IMR-90 (cell line): ENCODE measurements at regions not wholly inside any gene's neighbourhood (a gene's known extent, or its start where the extent isn't known, plus 50 kb on each side); places are given as distances from the start of the nearest gene placed in this dataset.

ENCODE experiments used
- ATAC-seq: fragments of 200-7000 bp; cut with Tn5 transposase; 2 replicates; pipeline ENCODE4 v1.9.1; 2020; ENCODE audit warnings: low read depth, mild to moderate bottlenecking, moderate library complexity
- BruUV-seq: library from RNA; stranded (reverse); fragments of 400-500 nt; replicated peaks from 2 replicates; lab custom pipeline; 2021; lab: Mats Ljungman, UMichigan
- CTCF ChIA-PET: fragments of 300-600 bp; formaldehyde crosslinking; extraction: SDS; loops from one replicate; lab custom pipeline; 2021; ENCODE audit warnings: antibody characterized with exemption; lab: Yijun Ruan, JAX
- POLR2A ChIA-PET: fragments of 300-600 bp; sonication (Branson Sonifier 250); formaldehyde crosslinking; loops from one replicate; lab custom pipeline; 2022; ENCODE audit warnings: antibody characterized with exemption; ENCODE audit not compliant: unreplicated experiment; lab: Charles Lee
- DNase-seq: peaks from one replicate; pipeline ENCODE4 v3.0.0; 2013
- H2AFZ ChIP-seq: replicated peaks from 2 replicates; pipeline ENCODE3; 2013; ENCODE audit warnings: low read length, mild to moderate bottlenecking; ENCODE audit not compliant: poor library complexity
- H2AK5ac ChIP-seq: 2 replicates; pipeline ENCODE4 v1.6.1; 2013; ENCODE audit warnings: low read depth, low read length, inconsistent platforms
- H2AK9ac ChIP-seq: replicated peaks from 2 replicates; pipeline ENCODE3; 2013; ENCODE audit warnings: mild to moderate bottlenecking, low read depth, low read length, moderate library complexity; ENCODE audit not compliant: poor library complexity
- H2BK120ac ChIP-seq: 2 replicates; pipeline ENCODE4 v1.6.1; 2013; ENCODE audit warnings: low read depth, low read length, inconsistent platforms
- H2BK15ac ChIP-seq: 3 replicates; pipeline ENCODE4 v1.6.1; 2013; ENCODE audit warnings: low read depth, low read length, inconsistent platforms
- H2BK20ac ChIP-seq: 2 replicates; pipeline ENCODE4 v1.6.1; 2013; ENCODE audit warnings: low read depth, mild to moderate bottlenecking, inconsistent platforms, low read length, moderate library complexity
- H2BK5ac ChIP-seq: 2 replicates; pipeline ENCODE4 v1.6.1; 2013; ENCODE audit warnings: mild to moderate bottlenecking, low read depth, low read length, inconsistent platforms; ENCODE audit not compliant: poor library complexity, severe bottlenecking
- H3K14ac ChIP-seq: replicated peaks from 2 replicates; pipeline ENCODE4 v1.6.1; 2013; ENCODE audit warnings: low read depth, low read length, inconsistent platforms
- H3K18ac ChIP-seq: 2 replicates; pipeline ENCODE4 v1.6.1; 2013; ENCODE audit warnings: low read depth, low read length, control low read depth
- H3K23ac ChIP-seq: 2 replicates; pipeline ENCODE4 v1.6.1; 2013; ENCODE audit warnings: low read depth, low read length, inconsistent platforms
- H3K27ac ChIP-seq: 2 replicates; pipeline ENCODE4 v1.5.1; 2013; ENCODE audit warnings: mild to moderate bottlenecking, control low read depth, low read length; ENCODE audit not compliant: insufficient read depth
- H3K27me3 ChIP-seq: 2 replicates; pipeline ENCODE4 v1.6.1; 2013; ENCODE audit warnings: low read length; ENCODE audit not compliant: control insufficient read depth, insufficient read depth
- H3K36me3 ChIP-seq: 2 replicates; pipeline ENCODE4 v1.6.1; 2013; ENCODE audit warnings: low read length, mixed read lengths; ENCODE audit not compliant: control insufficient read depth, insufficient read depth
- H3K4ac ChIP-seq: 2 replicates; pipeline ENCODE4 v1.6.1; 2013; ENCODE audit warnings: low read depth, low read length, inconsistent platforms
- H3K4me1 ChIP-seq: 2 replicates; pipeline ENCODE4 v1.6.1; 2013; ENCODE audit warnings: low read length, mixed read lengths; ENCODE audit not compliant: control insufficient read depth, insufficient read depth
- H3K4me2 ChIP-seq: 2 replicates; pipeline ENCODE4 v1.6.1; 2013; ENCODE audit warnings: low read depth, mild to moderate bottlenecking, control low read depth, low read length, moderate library complexity
- H3K4me3 ChIP-seq: 2 replicates; pipeline ENCODE4 v1.5.1; 2013; ENCODE audit warnings: low read depth, mild to moderate bottlenecking, control low read depth, low read length, moderate library complexity; ENCODE audit not compliant: insufficient read depth
- H3K56ac ChIP-seq: 2 replicates; pipeline ENCODE4 v1.6.1; 2013; ENCODE audit warnings: low read length, inconsistent platforms; ENCODE audit not compliant: insufficient read depth; ENCODE audit errors: extremely low read depth
- H3K79me1 ChIP-seq, 2 experiments: 2 replicates each; pipeline ENCODE4 v1.6.1; 2013; ENCODE audit warnings: low read length in 2 of 2, inconsistent platforms in 1 of 2, low read depth in 1 of 2
- H3K9ac ChIP-seq: 2 replicates; pipeline ENCODE4 v1.6.1; 2013; ENCODE audit warnings: low read depth, low read length, control low read depth
- H3K9me1 ChIP-seq: 2 replicates; pipeline ENCODE4 v1.6.1; 2013; ENCODE audit warnings: low read length, inconsistent platforms; ENCODE audit not compliant: insufficient read depth
- H3K9me3 ChIP-seq: 2 replicates; pipeline ENCODE4 v1.6.1; 2013; ENCODE audit warnings: low read length; ENCODE audit not compliant: control insufficient read depth, insufficient read depth
- H4K20me1 ChIP-seq: 2 replicates; pipeline ENCODE4 v1.6.1; 2013; ENCODE audit warnings: low read length, inconsistent platforms; ENCODE audit not compliant: insufficient read depth
- H4K5ac ChIP-seq: 2 replicates; pipeline ENCODE4 v1.6.1; 2013; ENCODE audit warnings: mild to moderate bottlenecking, low read depth, low read length, control low read depth
- H4K8ac ChIP-seq, 2 experiments: 2 replicates each; pipeline ENCODE4 v1.6.1; 2013; ENCODE audit warnings: low read depth in 2 of 2, low read length in 2 of 2, control low read depth in 1 of 2, inconsistent platforms in 1 of 2
- H4K91ac ChIP-seq: 2 replicates; pipeline ENCODE4 v1.6.1; 2013; ENCODE audit warnings: low read depth, low read length, inconsistent platforms; ENCODE audit not compliant: insufficient read depth
- CEBPB ChIP-seq: IDR thresholded peaks from 2 replicates; pipeline ENCODE4 v1.6.1; 2012; ENCODE audit warnings: low read depth, low read length, improper control_type of control experiment
- CTCF ChIP-seq: conservative IDR thresholded peaks from 2 replicates; pipeline ENCODE4 v1.5.1; 2012; ENCODE audit warnings: mild to moderate bottlenecking, low read depth, low read length, improper control_type of control experiment
- FOS ChIP-seq: fragments of 150-350 bp; IDR thresholded peaks from 2 replicates; pipeline ENCODE4 v1.6.1; 2016; ENCODE audit warnings: low read depth, low read length
- POLR2A ChIP-seq: IDR thresholded peaks from 2 replicates; pipeline ENCODE4 v1.6.1; 2012; ENCODE audit warnings: mild to moderate bottlenecking, low read depth, low read length
- RAD21 ChIP-seq: IDR thresholded peaks from 2 replicates; pipeline ENCODE4 v1.6.1; 2012; ENCODE audit warnings: low read length, improper control_type of control experiment
- SMC3 ChIP-seq: fragments of 150-350 bp; IDR thresholded peaks from 2 replicates; pipeline ENCODE4 v1.6.1; 2016; ENCODE audit warnings: low read depth, mild to moderate bottlenecking, antibody characterized with exemption, low read length, moderate library complexity
- WGBS, 2 experiments: methylation state at CpG; one replicate each; pipeline versions ENCODE4 v1.1.5 to v1.1.7; 2013; ENCODE audit warnings: missing lambda C conversion rate in 2 of 2; ENCODE audit not compliant: insufficient read length in 1 of 2; ENCODE audit errors: extremely low coverage in 2 of 2; 5-methylcytosine and 5-hydroxymethylcytosine counted together
- dilution Hi-C: fragments of 300-500 bp; cut with HindIII; formaldehyde crosslinking; loops from one replicate; pipeline ENCODE4 v1.14.3; 2018; ENCODE audit warnings: low sequenced_read_pairs; ENCODE audit not compliant: unreplicated experiment
- in situ Hi-C: fragments of 300-500 bp; cut with MboI; formaldehyde crosslinking; loops from 3 replicates; pipeline ENCODE4 v1.14.3; 2019; ENCODE audit warnings: low sequenced_read_pairs, inconsistent platforms, mixed read lengths
- intact Hi-C: fragments of 100-400 bp; cut with micrococcal nuclease; formaldehyde crosslinking; loops from 2 replicates; pipeline ENCODE4 v1.10.0; 2022

GRCh38 chr9:14400658-14400995 lies 86.7 kb upstream of the NFIB start:
- in situ Hi-C loops (no loop called here), dilution Hi-C loops (no loop called here), intact Hi-C loops (no loop called here)
- POLR2A ChIA-PET = no interaction called here
- CTCF ChIA-PET = interaction anchor here (0.7 to 1.5 kb wide), 2 partner anchors 14 to 29 kb away, joined by 6 to 11 read pairs; no protein-coding TSS in a partner anchor
- Histone ChIP-seq H3K4me2 (peak overlapping the region; percentile 72), H4K8ac (no peak overlapping the region), H3K4me3 (no peak overlapping the region), H3K27ac (no peak overlapping the region), H2BK120ac (no peak overlapping the region), H3K9ac (no peak overlapping the region), H2AK5ac (no peak overlapping the region), H4K20me1 (no peaks in the 10 kb centered on the region), H3K4me1 (peaks cover 2% of the 10 kb centered on the region; the same call in 1 of the 2 replicates), H3K9me3 (no peaks in the 10 kb centered on the region), H3K4ac (no peak overlapping the region), H3K23ac (no peak overlapping the region), H3K9me1 (no peaks in the 10 kb centered on the region), H4K5ac (no peak overlapping the region), H2AK9ac (no peak overlapping the region), H2BK20ac (no peak overlapping the region), H3K14ac (no peak overlapping the region), H3K56ac (no peak overlapping the region), H2BK15ac (no peak overlapping the region), H3K79me1 (no peaks in the 10 kb centered on the region), H3K36me3 (no peaks in the 10 kb centered on the region), H3K18ac (no peak overlapping the region), H4K91ac (no peak overlapping the region), H2AFZ (no peak overlapping the region), H2BK5ac (no peak overlapping the region), H3K27me3 (peaks cover 47% of the 10 kb centered on the region)
- 28% methylated on average over 2 of the region's 6 CpGs; no CpG with 5 or more reads in 1 of the 2 experiments for WGBS, 2 experiments
- TF ChIP-seq CEBPB (peak; percentile 81), POLR2A (no peak), FOS (no peak), CTCF (peak; percentile 48), RAD21 (peak; percentile 61), SMC3 (peak; percentile 47)
- ATAC-seq (peak; percentile 63), DNase-seq (peak; percentile 58)
- BruUV-seq = no TSS peak
